ENCODE measurements at regions not wholly inside any gene's neighbourhood (a gene's known extent, or its start where the extent isn't known, plus 50 kb on each side); places are given as distances from the start of the nearest gene placed in this dataset.

DNA sequence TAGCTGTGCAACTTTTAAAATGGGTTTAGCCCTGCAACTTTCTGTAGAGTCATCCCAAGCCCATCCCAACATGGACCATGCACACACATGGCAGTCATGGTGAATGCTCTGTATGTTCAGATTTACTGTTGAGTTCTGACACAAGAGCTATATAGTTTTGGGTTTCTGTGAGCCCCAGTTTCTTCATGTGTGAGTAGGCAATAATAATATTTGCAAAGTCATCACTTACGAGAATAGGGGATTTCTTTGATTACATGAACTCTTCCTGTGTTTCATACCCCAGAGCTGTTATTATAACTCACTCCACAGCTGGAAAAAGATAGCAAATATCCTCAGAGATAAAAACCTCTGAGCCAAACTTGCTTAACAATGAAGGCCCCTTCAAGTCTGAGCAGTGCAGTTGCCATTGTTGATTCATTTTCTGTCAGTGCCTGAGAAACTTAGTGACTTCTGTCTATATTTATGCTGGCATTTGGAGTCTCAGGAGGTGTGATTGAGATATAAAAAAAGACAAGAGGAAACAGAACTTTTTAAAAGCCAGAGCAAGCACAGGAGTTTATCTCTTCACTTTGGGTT, 767.9 kb upstream of the API5 start:
- no TSS peak for BruUV-seq (replicated peaks)
- no peaks in the 10 kb centered on the region for H3K9me3 ChIP-seq (ENCODE audit: low read length)
- no peak overlapping the region for H2AFZ ChIP-seq (ENCODE audit: low read length)
- H3K79me2 ChIP-seq (ENCODE audit: insufficient read depth, low read depth, low read length) = no peaks in the 10 kb centered on the region
- H3K9me2 ChIP-seq (ENCODE audit: insufficient read depth, low read length) = no peaks in the 10 kb centered on the region
- H3K4me1 ChIP-seq (ENCODE audit: insufficient read depth, low read length, poor library complexity, severe bottlenecking) = no peaks in the 10 kb centered on the region
- no peak overlapping the region for H3K4me3 ChIP-seq (ENCODE audit: low read depth, low read length, poor library complexity, severe bottlenecking)
- intact Hi-C loops (cut with micrococcal nuclease; ENCODE audit: unreplicated experiment) = no loop called here
- TF ChIP-seq, protein P1, sequence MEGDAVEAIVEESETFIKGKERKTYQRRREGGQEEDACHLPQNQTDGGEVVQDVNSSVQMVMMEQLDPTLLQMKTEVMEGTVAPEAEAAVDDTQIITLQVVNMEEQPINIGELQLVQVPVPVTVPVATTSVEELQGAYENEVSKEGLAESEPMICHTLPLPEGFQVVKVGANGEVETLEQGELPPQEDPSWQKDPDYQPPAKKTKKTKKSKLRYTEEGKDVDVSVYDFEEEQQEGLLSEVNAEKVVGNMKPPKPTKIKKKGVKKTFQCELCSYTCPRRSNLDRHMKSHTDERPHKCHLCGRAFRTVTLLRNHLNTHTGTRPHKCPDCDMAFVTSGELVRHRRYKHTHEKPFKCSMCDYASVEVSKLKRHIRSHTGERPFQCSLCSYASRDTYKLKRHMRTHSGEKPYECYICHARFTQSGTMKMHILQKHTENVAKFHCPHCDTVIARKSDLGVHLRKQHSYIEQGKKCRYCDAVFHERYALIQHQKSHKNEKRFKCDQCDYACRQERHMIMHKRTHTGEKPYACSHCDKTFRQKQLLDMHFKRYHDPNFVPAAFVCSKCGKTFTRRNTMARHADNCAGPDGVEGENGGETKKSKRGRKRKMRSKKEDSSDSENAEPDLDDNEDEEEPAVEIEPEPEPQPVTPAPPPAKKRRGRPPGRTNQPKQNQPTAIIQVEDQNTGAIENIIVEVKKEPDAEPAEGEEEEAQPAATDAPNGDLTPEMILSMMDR (conservative IDR thresholded peaks at IDR 0.05; ENCODE audit: low read length) = no peak
- TF ChIP-seq EZH2phosphoT487 (IDR thresholded peaks at IDR 0.05; ENCODE audit: borderline replicate concordance, low read depth, low read length) = no peak
- DNase-seq (ENCODE audit: low spot score) = no peak
- H3K36me3 ChIP-seq (ENCODE audit: insufficient read depth, low read length) = no peaks in the 10 kb centered on the region
- CTCF ChIA-PET (ENCODE audit: unreplicated experiment) = no interaction called here
- H3K27ac ChIP-seq (ENCODE audit: low read depth, low read length, poor library complexity, severe bottlenecking) = no peak overlapping the region
- H4K20me1 ChIP-seq (ENCODE audit: insufficient read depth, low read length) = no peaks in the 10 kb centered on the region
- POLR2A ChIA-PET = no interaction called here
- H3K4me2 ChIP-seq (ENCODE audit: low read length) = no peak overlapping the region

DNA sequence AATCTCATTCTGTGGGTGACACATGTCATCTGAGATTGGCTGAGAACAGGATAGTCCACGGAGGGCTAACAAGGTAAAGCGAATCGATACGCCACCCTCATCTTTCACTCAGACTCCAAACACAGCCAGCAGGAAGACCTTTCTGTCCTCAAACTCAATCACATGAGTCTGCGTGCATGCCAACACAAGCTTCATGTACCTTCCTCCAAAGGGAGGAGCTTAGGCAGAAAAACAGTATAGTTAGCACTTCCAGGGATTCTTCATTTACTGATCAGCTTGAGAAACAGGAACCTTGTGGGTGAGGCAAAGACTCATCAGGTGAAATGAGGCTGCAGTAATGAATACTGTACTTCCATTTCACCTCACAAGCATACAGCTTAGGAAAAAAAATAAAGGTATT, 767.1 kb upstream of the API5 start:
- H3K27ac ChIP-seq (ENCODE audit: low read depth, low read length, poor library complexity, severe bottlenecking) = no peak overlapping the region
- CTCF ChIA-PET (ENCODE audit: unreplicated experiment) = no interaction called here
- no peaks in the 10 kb centered on the region for H3K9me3 ChIP-seq (ENCODE audit: low read length)
- H3K4me2 ChIP-seq (ENCODE audit: low read length) = no peak overlapping the region
- TF ChIP-seq EZH2phosphoT487 (IDR thresholded peaks at IDR 0.05; ENCODE audit: borderline replicate concordance, low read depth, low read length) = no peak
- TF ChIP-seq, protein P1 (conservative IDR thresholded peaks at IDR 0.05; ENCODE audit: low read length) = no peak
- intact Hi-C loops (cut with micrococcal nuclease; ENCODE audit: unreplicated experiment) = no loop called here
- H4K20me1 ChIP-seq (ENCODE audit: insufficient read depth, low read length) = no peaks in the 10 kb centered on the region
- no peak overlapping the region for H3K4me3 ChIP-seq (ENCODE audit: low read depth, low read length, poor library complexity, severe bottlenecking)
- no peak for DNase-seq (ENCODE audit: low spot score)
- no peaks in the 10 kb centered on the region for H3K4me1 ChIP-seq (ENCODE audit: insufficient read depth, low read length, poor library complexity, severe bottlenecking)
- no TSS peak for BruUV-seq (replicated peaks)
- no peaks in the 10 kb centered on the region for H3K79me2 ChIP-seq (ENCODE audit: insufficient read depth, low read depth, low read length)
- H3K36me3 ChIP-seq (ENCODE audit: insufficient read depth, low read length) = no peaks in the 10 kb centered on the region
- H3K9me2 ChIP-seq (ENCODE audit: insufficient read depth, low read length) = no peaks in the 10 kb centered on the region
- POLR2A ChIA-PET = no interaction called here
- no peak overlapping the region for H2AFZ ChIP-seq (ENCODE audit: low read length)

DNA sequence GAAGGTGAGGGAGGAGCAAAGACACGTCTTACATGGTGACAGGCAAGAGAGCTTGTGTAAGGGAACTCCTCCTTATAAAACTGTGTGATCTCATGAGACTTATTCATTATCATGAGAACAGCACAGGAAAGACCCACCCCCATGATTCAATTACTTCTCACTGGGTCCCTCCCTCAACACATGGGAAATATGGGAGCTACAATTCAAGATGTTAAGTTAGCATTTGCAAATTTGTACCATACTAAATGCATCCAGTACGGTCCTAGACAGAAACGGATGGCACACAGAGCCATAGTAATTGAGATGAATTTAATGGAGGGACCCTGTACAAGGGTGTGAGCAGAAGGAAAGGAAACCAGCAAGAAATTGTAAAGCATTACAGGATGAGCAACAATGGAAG, 765.8 kb upstream of the API5 start:
- Histone ChIP-seq H3K27ac (ENCODE audit: low read depth, low read length, poor library complexity, severe bottlenecking) (no peak overlapping the region), H2AFZ (ENCODE audit: low read length) (no peak overlapping the region), H3K36me3 (ENCODE audit: insufficient read depth, low read length) (no peaks in the 10 kb centered on the region), H3K79me2 (ENCODE audit: insufficient read depth, low read depth, low read length) (no peaks in the 10 kb centered on the region), H4K20me1 (ENCODE audit: insufficient read depth, low read length) (no peaks in the 10 kb centered on the region), H3K4me1 (ENCODE audit: insufficient read depth, low read length, poor library complexity, severe bottlenecking) (no peaks in the 10 kb centered on the region), H3K9me3 (ENCODE audit: low read length) (no peaks in the 10 kb centered on the region), H3K9me2 (ENCODE audit: insufficient read depth, low read length) (no peaks in the 10 kb centered on the region), H3K4me3 (ENCODE audit: low read depth, low read length, poor library complexity, severe bottlenecking) (no peak overlapping the region), H3K4me2 (ENCODE audit: low read length) (no peak overlapping the region)
- no TSS peak for BruUV-seq (replicated peaks)
- TF ChIP-seq, protein P1 (conservative IDR thresholded peaks at IDR 0.05; ENCODE audit: low read length) = no peak
- no peak for TF ChIP-seq EZH2phosphoT487 (IDR thresholded peaks at IDR 0.05; ENCODE audit: borderline replicate concordance, low read depth, low read length)
- DNase-seq (ENCODE audit: low spot score) = no peak
- intact Hi-C loops (cut with micrococcal nuclease; ENCODE audit: unreplicated experiment) = no loop called here
- ChIA-PET POLR2A (interaction anchor here (0.8 kb wide), 1 partner anchor 10 kb away, joined by 3 read pairs; no protein-coding TSS in a partner anchor), CTCF (ENCODE audit: unreplicated experiment) (no interaction called here)

All from OCI-LY7 (cell line).